ENCODE measurements at regions not wholly inside any gene's neighbourhood (a gene's known extent, or its start where the extent isn't known, plus 50 kb on each side); places are given as distances from the start of the nearest gene placed in this dataset.

DNA sequence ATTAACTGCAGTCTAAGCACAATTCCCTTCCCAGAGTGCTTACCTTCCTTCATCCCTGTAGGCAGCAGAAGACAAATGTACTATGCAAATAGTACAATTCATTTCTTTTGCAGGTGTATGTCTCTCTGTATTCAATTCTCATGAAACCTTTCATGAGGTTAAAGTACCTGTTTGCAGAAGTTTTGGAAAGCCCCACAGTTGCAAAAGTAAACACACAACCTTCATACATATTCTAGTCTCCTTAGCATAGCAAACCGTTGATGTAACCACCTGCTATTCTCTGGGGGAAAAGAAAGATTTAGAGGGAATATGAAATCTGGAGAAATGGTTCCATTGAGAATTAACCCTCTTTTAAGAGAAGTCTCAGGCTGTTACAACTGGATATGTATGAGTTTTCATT is 200.3 kb upstream of the SUCLG2 start:
- no peak for TF ChIP-seq EZH2 (IDR thresholded peaks at IDR 0.05; ENCODE audit: low read length, missing control alignments)
- TF ChIP-seq CTCF (conservative IDR thresholded peaks at IDR 0.05 in 1 of 2, IDR thresholded peaks at IDR 0.05 in 1 of 2; ENCODE audit: low read depth in 1 of 2, low read length in 2 of 2), result no peak
